ENCODE measurements at regions not wholly inside any gene's neighbourhood (a gene's known extent, or its start where the extent isn't known, plus 50 kb on each side); places are given as distances from the start of the nearest gene placed in this dataset.

DNA sequence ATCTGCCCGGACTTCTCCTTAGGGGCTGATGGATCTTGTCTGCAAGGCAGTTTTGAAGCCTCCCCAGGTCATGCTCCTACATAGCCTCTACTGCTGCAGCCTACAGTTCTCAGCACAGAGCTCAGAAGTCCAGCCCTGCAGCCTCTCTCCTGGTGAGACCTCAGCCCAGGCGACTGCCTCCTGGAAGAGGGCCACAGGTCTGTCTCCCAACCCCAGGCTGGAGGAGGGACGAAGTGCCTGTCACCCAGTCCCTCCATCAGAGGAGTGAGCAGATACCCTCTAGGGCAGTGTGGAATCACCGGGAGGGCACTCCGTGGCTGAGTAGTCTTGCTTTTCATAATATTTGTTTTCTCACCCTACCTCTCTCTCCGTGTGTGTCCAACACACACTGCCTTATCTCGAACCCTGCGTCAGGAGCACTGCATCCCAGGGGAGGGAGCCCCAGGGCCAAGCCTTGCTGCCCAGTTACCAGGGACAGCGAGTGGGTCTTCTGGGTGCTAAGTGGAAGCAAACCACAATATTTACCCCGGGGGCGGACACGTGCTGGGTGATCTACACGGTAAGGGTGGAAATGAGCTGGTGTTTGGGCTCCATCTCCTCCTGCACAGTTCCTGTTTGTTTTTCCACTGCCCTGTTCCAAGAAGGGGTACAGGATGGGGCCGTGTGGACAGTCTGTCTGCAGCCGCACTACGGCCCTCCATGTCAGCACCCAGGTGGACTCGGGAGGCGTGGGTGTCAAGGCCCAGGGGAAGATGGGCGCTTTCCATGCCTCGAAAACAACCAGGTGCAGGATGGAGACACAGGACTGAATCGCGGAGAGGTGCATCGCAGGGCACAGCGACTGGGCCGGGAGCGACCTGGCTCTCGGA is 133.7 kb upstream of the HSD17B12 start:
- no peak for DNase-seq
- 25% methylated on average over 15 of the region's 27 CpGs; no CpG with 5 or more reads in 1 of the 2 experiments for WGBS, 2 experiments (ENCODE audit: extremely low coverage in 2 of 2, insufficient read length in 1 of 2)
- no TSS peak for BruUV-seq (replicated peaks)
- ChIA-PET CTCF (no interaction called here), POLR2A (ENCODE audit: unreplicated experiment) (no interaction called here)
- no peak for ATAC-seq (ENCODE audit: low read depth)
- Histone ChIP-seq H3K9me1 (ENCODE audit: insufficient read depth, low read length) (no peaks in the 10 kb centered on the region), H3K36me3 (ENCODE audit: control insufficient read depth, insufficient read depth, low read length) (no peaks in the 10 kb centered on the region), H3K4me2 (ENCODE audit: low read depth, low read length) (no peak overlapping the region), H3K4me3 (ENCODE audit: insufficient read depth, low read depth, low read length) (no peak overlapping the region), H4K20me1 (ENCODE audit: insufficient read depth, low read length) (no peaks in the 10 kb centered on the region), H3K14ac (replicated peaks; ENCODE audit: low read depth, low read length) (no peak overlapping the region), H3K27me3 (ENCODE audit: control insufficient read depth, insufficient read depth, low read length) (peaks cover 36% of the 10 kb centered on the region), H2AK9ac (replicated peaks; ENCODE audit: low read depth, low read length, poor library complexity) (no peak overlapping the region), H3K79me1 (ENCODE audit: low read depth in 1 of 2, low read length in 2 of 2) (no peaks in the 10 kb centered on the region), H3K18ac (ENCODE audit: low read depth, low read length) (no peak overlapping the region), H3K56ac (ENCODE audit: extremely low read depth, insufficient read depth, low read length) (no peak overlapping the region), H4K5ac (ENCODE audit: low read depth, low read length) (no peak overlapping the region), H2BK5ac (ENCODE audit: low read depth, low read length, poor library complexity, severe bottlenecking) (no peak overlapping the region), H2BK120ac (ENCODE audit: low read depth, low read length) (no peak overlapping the region), H3K9me3 (ENCODE audit: control insufficient read depth, insufficient read depth, low read length) (no peaks in the 10 kb centered on the region), H3K9ac (ENCODE audit: low read depth, low read length) (no peak overlapping the region), H2AK5ac (ENCODE audit: low read depth, low read length) (no peak overlapping the region), H3K4ac (ENCODE audit: low read depth, low read length) (no peak overlapping the region), H3K23ac (ENCODE audit: low read depth, low read length) (no peak overlapping the region), H2BK20ac (ENCODE audit: low read depth, low read length) (no peak overlapping the region), H2BK15ac (ENCODE audit: low read depth, low read length) (no peak overlapping the region), H3K4me1 (ENCODE audit: control insufficient read depth, insufficient read depth, low read length) (no peaks in the 10 kb centered on the region), H4K91ac (ENCODE audit: insufficient read depth, low read depth, low read length) (no peak overlapping the region), H3K27ac (ENCODE audit: insufficient read depth, low read length) (no peak overlapping the region), H2AFZ (replicated peaks; ENCODE audit: low read length, poor library complexity) (peak overlapping the region; percentile 65), H4K8ac (ENCODE audit: low read depth in 2 of 2, low read length in 2 of 2) (no peak overlapping the region)
- in situ Hi-C loops (cut with MboI; ENCODE audit: low sequenced_read_pairs): no loop called here
- intact Hi-C loops (cut with micrococcal nuclease): no loop called here
- TF ChIP-seq, protein P1, sequence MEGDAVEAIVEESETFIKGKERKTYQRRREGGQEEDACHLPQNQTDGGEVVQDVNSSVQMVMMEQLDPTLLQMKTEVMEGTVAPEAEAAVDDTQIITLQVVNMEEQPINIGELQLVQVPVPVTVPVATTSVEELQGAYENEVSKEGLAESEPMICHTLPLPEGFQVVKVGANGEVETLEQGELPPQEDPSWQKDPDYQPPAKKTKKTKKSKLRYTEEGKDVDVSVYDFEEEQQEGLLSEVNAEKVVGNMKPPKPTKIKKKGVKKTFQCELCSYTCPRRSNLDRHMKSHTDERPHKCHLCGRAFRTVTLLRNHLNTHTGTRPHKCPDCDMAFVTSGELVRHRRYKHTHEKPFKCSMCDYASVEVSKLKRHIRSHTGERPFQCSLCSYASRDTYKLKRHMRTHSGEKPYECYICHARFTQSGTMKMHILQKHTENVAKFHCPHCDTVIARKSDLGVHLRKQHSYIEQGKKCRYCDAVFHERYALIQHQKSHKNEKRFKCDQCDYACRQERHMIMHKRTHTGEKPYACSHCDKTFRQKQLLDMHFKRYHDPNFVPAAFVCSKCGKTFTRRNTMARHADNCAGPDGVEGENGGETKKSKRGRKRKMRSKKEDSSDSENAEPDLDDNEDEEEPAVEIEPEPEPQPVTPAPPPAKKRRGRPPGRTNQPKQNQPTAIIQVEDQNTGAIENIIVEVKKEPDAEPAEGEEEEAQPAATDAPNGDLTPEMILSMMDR (conservative IDR thresholded peaks at IDR 0.05; ENCODE audit: low read depth, low read length): no peak
- TF ChIP-seq MAZ (IDR thresholded peaks at IDR 0.05; ENCODE audit: borderline replicate concordance, low read depth, low read length): no peak
- TF ChIP-seq RCOR1 (IDR thresholded peaks at IDR 0.05; ENCODE audit: insufficient replicate concordance, low read length): no peak
- no peak for TF ChIP-seq POLR2A (IDR thresholded peaks at IDR 0.05; ENCODE audit: low read depth, low read length)
- TF ChIP-seq RFX5 (IDR thresholded peaks at IDR 0.05; ENCODE audit: low read depth, low read length): no peak
- TF ChIP-seq SMC3 (IDR thresholded peaks at IDR 0.05; ENCODE audit: low read depth, low read length): no peak
- TF ChIP-seq CHD1 (IDR thresholded peaks at IDR 0.05; ENCODE audit: low read depth, low read length): no peak
- TF ChIP-seq, protein P2, sequence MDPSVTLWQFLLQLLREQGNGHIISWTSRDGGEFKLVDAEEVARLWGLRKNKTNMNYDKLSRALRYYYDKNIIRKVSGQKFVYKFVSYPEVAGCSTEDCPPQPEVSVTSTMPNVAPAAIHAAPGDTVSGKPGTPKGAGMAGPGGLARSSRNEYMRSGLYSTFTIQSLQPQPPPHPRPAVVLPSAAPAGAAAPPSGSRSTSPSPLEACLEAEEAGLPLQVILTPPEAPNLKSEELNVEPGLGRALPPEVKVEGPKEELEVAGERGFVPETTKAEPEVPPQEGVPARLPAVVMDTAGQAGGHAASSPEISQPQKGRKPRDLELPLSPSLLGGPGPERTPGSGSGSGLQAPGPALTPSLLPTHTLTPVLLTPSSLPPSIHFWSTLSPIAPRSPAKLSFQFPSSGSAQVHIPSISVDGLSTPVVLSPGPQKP (IDR thresholded peaks at IDR 0.05; ENCODE audit: borderline replicate concordance, low read depth, low read length): no peak
- no peak for TF ChIP-seq MXI1 (IDR thresholded peaks at IDR 0.05; ENCODE audit: borderline replicate concordance, low read depth, low read length)
- TF ChIP-seq CEBPB (IDR thresholded peaks at IDR 0.05; ENCODE audit: low read depth, low read length): no peak
- TF ChIP-seq, protein P3, sequence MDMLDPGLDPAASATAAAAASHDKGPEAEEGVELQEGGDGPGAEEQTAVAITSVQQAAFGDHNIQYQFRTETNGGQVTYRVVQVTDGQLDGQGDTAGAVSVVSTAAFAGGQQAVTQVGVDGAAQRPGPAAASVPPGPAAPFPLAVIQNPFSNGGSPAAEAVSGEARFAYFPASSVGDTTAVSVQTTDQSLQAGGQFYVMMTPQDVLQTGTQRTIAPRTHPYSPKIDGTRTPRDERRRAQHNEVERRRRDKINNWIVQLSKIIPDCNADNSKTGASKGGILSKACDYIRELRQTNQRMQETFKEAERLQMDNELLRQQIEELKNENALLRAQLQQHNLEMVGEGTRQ (IDR thresholded peaks at IDR 0.05; ENCODE audit: low read depth, low read length): no peak
- TF ChIP-seq FOS (IDR thresholded peaks at IDR 0.05; ENCODE audit: low read depth, low read length): no peak
- no peak for TF ChIP-seq BHLHE40 (IDR thresholded peaks at IDR 0.05; ENCODE audit: low read depth, low read length)
- dilution Hi-C loops (cut with HindIII; ENCODE audit: low sequenced_read_pairs, unreplicated experiment): no loop called here

Measured in IMR-90 (cell line).